ENCODE measurements at regions not wholly inside any gene's neighbourhood (a gene's known extent, or its start where the extent isn't known, plus 50 kb on each side); places are given as distances from the start of the nearest gene placed in this dataset.

GRCh38 chr6:139676718-139677117, 302.3 kb upstream of the CITED2 start:
- no peak for DNase-seq (ENCODE audit: low read depth)

GRCh38 chr6:139666284-139666683, 291.8 kb upstream of the CITED2 start:
- DNase-seq (ENCODE audit: low read depth), result no peak

- DNase-seq (ENCODE audit: low read depth), result no peak
Measured at GRCh38 chr6:139663996-139664395, 289.5 kb upstream of the CITED2 start.

GRCh38 chr6:139659711-139660110, 285.3 kb upstream of the CITED2 start:
- DNase-seq (ENCODE audit: low read depth), result no peak

GRCh38 chr6:139659196-139659595, 284.7 kb upstream of the CITED2 start:
- no peak for DNase-seq (ENCODE audit: low read depth)

- DNase-seq (ENCODE audit: low read depth), result no peak
Measured at GRCh38 chr6:139657119-139657518, 282.7 kb upstream of the CITED2 start.

- DNase-seq (ENCODE audit: low read depth), result no peak
Measured at GRCh38 chr6:139655783-139656705, 281.6 kb upstream of the CITED2 start.

GRCh38 chr6:139654888-139655782, 280.7 kb upstream of the CITED2 start:
- no peak for DNase-seq (ENCODE audit: low read depth)

- DNase-seq (ENCODE audit: low read depth), result no peak
Measured at GRCh38 chr6:139654309-139654708, 279.9 kb upstream of the CITED2 start.

GRCh38 chr6:139653111-139653510, 278.7 kb upstream of the CITED2 start:
- DNase-seq (ENCODE audit: low read depth), result no peak

GRCh38 chr6:139650941-139651340, 276.5 kb upstream of the CITED2 start:
- no peak for DNase-seq (ENCODE audit: low read depth)

GRCh38 chr6:139649732-139650131, 275.3 kb upstream of the CITED2 start:
- DNase-seq (ENCODE audit: low read depth), result no peak

GRCh38 chr6:139649128-139649527, 274.7 kb upstream of the CITED2 start:
- DNase-seq (ENCODE audit: low read depth), result no peak

GRCh38 chr6:139648430-139649000, 274.1 kb upstream of the CITED2 start:
- no peak for DNase-seq (ENCODE audit: low read depth)

GRCh38 chr6:139647841-139648240, 273.4 kb upstream of the CITED2 start:
- DNase-seq (ENCODE audit: low read depth), result peak; percentile 81

GRCh38 chr6:139647016-139647415, 272.6 kb upstream of the CITED2 start:
- DNase-seq (ENCODE audit: low read depth), result peak; percentile 74

GRCh38 chr6:139644821-139645220, 270.4 kb upstream of the CITED2 start:
- DNase-seq (ENCODE audit: low read depth), result peak; percentile 71

- DNase-seq (ENCODE audit: low read depth), result no peak
Measured at GRCh38 chr6:139643986-139644385, 269.5 kb upstream of the CITED2 start.

GRCh38 chr6:139642346-139642745, 267.9 kb upstream of the CITED2 start:
- no peak for DNase-seq (ENCODE audit: low read depth)

GRCh38 chr6:139641376-139641775, 266.9 kb upstream of the CITED2 start:
- DNase-seq (ENCODE audit: low read depth), result no peak

GRCh38 chr6:139640921-139641320, 266.5 kb upstream of the CITED2 start:
- DNase-seq (ENCODE audit: low read depth), result no peak

- peak; percentile 44 for DNase-seq (ENCODE audit: low read depth)
Measured at GRCh38 chr6:139640448-139640847, 266.0 kb upstream of the CITED2 start.

- no peak for DNase-seq (ENCODE audit: low read depth)
Measured at GRCh38 chr6:139639507-139639906, 265.1 kb upstream of the CITED2 start.
